ENCODE measurements at regions not wholly inside any gene's neighbourhood (a gene's known extent, or its start where the extent isn't known, plus 50 kb on each side); places are given as distances from the start of the nearest gene placed in this dataset.
A peak's percentile ranks its signal among the peaks of the same experiment; 100 is the strongest.

DNA sequence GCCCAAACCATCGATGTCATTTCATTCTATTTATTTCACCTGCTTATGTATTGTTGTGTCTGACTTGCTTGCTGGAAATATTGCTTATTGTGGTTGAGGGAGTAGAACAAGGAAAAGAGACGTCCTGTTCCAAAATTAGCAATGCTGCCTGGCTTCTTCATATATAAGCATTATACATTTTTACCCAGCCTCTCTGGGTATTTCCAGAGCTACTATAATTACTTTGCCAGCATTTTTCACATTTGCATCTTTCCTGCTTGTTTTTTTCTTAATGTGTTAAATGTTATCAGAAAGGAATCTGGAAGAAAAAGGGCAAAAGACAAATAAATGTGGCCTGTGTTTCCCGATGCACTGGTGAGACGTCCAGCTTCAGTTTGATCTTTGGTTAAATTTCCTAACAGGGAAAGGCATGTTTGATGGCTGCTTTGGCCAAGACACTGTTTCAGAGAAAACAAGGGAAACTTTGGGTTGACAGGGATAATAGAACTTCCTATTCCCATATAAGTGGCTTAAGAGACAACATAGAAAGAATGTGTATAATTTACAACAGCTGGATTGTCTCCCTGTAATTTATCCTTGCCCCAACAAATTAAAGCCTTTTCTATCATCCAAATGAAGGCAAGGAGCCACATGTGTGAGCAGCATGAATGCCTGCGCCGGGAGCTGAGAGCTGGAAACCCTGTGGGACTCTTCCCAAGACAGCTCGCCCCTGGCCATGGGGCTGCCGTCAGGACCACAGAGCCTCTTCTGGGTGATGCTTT lies 671.1 kb upstream of the CELF2 start:
- no peaks in the 10 kb centered on the region for H3K36me3 Mint-ChIP-seq
- H3K9me3 Mint-ChIP-seq: peaks cover 7% of the 10 kb centered on the region
- no peak for ATAC-seq
- H3K4me1 Mint-ChIP-seq: no peaks in the 10 kb centered on the region
- DNase-seq (ENCODE audit: low spot score in 2 of 2): no peak
- no peak overlapping the region for H3K27ac Mint-ChIP-seq
- H3K4me3 Mint-ChIP-seq: no peak overlapping the region

DNA sequence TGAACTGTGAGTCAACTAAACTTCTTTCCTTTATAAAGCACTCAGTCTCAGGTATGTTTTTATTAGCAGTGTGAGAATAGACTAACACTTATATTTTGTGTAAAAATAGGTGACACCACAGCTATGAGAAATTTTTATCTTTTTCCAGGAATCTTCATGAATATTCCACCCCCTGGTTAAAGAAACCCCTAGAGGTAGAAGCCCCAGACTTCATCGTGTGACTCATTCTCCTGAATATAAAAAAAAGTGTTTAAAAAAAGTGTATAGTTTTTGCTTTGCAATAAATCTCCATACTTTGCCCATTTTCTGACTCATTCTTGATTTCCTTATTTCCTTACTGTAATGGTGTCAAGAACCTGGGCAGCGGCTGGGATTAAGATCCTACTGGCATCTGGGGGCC lies 667.6 kb upstream of the CELF2 start:
- H3K4me1 Mint-ChIP-seq: no peaks in the 10 kb centered on the region
- no peaks in the 10 kb centered on the region for H3K36me3 Mint-ChIP-seq
- no peak for ATAC-seq
- H3K27ac Mint-ChIP-seq: no peak overlapping the region
- no peak for DNase-seq (ENCODE audit: low spot score in 2 of 2)
- no peaks in the 10 kb centered on the region for H3K9me3 Mint-ChIP-seq
- H3K4me3 Mint-ChIP-seq: no peak overlapping the region

DNA sequence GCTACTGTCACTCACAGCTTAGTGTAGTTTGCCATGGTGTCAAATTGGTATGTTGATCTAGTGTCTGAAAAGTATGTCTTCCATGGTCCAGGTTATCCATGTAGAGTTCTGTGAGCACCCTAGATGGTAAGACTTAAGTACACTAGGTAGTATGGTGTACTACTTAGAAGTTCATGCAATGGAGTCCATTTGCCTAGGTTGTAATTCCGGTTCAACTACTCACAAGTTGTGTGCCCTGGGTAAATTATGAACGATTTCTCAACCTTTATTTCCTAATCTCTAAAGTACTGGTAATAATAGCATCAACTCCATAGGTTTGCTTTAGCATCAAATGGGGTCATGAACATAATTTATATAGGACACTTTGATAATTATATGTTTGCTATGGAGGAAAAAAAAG lies 666.2 kb upstream of the CELF2 start:
- H3K9me3 Mint-ChIP-seq: no peaks in the 10 kb centered on the region
- no peaks in the 10 kb centered on the region for H3K36me3 Mint-ChIP-seq
- DNase-seq (ENCODE audit: low spot score in 2 of 2) (no peak), ATAC-seq (no peak)
- no peak overlapping the region for H3K4me3 Mint-ChIP-seq
- no peak overlapping the region for H3K27ac Mint-ChIP-seq
- H3K4me1 Mint-ChIP-seq: no peaks in the 10 kb centered on the region

DNA sequence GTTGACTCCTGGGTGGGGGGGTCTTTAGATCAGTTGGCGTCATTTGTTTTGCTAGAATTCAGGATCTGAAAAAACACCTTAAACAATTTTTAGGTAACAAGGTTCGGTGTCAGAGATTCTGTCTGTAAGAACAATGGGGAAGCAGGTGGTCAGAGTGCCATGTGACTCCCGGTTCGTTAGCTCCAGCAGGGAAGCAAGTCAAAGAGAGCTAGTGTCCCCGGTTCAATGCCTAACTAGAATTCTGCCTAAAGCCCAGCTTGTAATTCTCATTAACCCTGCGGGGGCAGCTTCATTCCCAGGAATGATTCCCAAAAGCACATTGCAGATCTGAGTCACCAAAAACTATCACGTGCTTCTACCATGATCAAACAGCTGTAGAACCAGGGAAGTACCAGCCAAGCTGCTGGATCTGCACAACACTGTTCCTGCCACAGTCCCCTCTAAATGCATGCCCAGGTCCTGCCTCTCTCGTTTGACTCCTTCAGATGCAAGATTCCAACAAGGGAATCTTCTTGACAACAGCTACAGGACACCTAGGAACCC lies 664.3 kb upstream of the CELF2 start:
- Mint-ChIP-seq H3K4me3 (no peak overlapping the region), H3K4me1 (no peaks in the 10 kb centered on the region), H3K27ac (no peak overlapping the region), H3K9me3 (no peaks in the 10 kb centered on the region), H3K36me3 (no peaks in the 10 kb centered on the region)
- ATAC-seq (no peak), DNase-seq (ENCODE audit: low spot score in 2 of 2) (no peak)

DNA sequence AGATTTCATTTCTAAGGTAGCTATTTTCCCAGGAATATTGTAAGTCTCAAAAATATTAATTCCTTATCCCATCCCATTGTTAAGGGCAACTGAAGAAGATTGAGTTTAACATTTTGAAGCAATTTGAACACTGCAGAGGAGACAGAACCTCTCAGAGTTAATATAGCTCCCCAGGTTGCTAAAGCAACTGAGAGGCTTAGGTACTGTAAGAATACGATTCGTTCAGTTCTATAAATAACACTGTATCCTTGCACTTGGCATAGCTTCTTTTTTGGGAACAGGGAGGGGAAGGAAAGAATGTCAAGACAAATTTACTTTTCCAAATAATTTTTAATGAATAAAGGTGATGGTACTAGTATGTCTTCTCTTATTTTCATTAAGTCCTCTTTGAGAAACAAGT lies 658.4 kb upstream of the CELF2 start:
- H3K36me3 Mint-ChIP-seq: no peaks in the 10 kb centered on the region
- ATAC-seq (no peak), DNase-seq (ENCODE audit: low spot score in 2 of 2) (no peak)
- H3K27ac Mint-ChIP-seq: no peak overlapping the region
- no peaks in the 10 kb centered on the region for H3K4me1 Mint-ChIP-seq
- H3K9me3 Mint-ChIP-seq: peaks cover 3% of the 10 kb centered on the region
- H3K4me3 Mint-ChIP-seq: no peak overlapping the region

DNA sequence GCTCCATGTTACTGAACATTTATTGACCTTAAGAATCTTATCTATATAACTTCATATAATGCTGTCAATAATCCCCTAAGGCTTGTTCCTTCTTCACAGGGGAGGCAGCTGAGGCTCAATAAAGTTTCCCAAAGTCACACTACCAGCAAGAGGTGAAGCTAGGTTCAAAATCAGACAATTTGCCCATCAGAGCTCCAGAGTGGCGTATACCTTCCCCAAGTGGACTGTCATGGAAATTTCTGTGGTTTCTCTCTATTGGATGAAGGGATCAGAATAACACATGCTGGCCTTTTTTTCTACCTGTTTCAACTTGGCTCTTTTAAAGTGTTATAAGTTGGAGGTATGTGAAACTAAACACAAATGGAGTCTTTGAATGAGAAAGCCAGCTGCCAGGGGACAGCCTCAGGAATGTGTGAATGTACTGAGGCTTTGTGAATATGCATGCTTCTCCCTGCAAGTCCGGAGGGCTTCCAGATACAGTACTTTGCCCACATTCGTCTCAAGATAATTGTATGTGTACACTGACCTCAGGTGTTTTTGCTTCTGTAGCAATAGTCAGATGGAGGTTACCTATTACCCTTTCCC lies 656.3 kb upstream of the CELF2 start:
- no peaks in the 10 kb centered on the region for H3K36me3 Mint-ChIP-seq

DNA sequence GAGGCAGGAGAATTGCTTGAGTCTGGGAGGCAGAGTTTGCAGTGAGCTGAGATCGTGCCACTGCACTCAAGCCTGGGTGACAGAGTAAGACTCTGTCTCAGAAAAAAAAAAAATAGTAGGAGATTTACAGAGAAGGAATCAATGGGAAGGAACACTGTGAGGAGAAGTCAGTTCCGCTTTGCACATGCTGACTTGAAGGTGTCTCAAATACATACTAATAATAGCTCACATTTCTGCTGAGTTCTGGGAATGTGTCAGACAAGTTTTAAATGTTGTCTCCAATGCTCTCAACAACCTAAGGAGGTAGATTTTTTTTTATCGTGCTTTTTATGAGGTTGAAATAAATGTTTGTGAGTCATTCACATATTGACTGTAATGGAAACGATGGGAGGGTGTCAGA lies 654.9 kb upstream of the CELF2 start:
- Mint-ChIP-seq H3K9me3 (peaks cover 3% of the 10 kb centered on the region), H3K4me1 (no peaks in the 10 kb centered on the region), H3K4me3 (no peak overlapping the region), H3K36me3 (no peaks in the 10 kb centered on the region), H3K27ac (no peak overlapping the region)
- ATAC-seq: no peak
- no peak for DNase-seq (ENCODE audit: low spot score in 2 of 2)

More for the DNA sequence above, 656.3 kb upstream of the CELF2 start:
- Mint-ChIP-seq H3K4me1 (no peaks in the 10 kb centered on the region), H3K9me3 (peaks cover 3% of the 10 kb centered on the region), H3K27ac (no peak overlapping the region), H3K4me3 (no peak overlapping the region)
- DNase-seq (ENCODE audit: low spot score in 2 of 2): no peak
- no peak for ATAC-seq

DNA sequence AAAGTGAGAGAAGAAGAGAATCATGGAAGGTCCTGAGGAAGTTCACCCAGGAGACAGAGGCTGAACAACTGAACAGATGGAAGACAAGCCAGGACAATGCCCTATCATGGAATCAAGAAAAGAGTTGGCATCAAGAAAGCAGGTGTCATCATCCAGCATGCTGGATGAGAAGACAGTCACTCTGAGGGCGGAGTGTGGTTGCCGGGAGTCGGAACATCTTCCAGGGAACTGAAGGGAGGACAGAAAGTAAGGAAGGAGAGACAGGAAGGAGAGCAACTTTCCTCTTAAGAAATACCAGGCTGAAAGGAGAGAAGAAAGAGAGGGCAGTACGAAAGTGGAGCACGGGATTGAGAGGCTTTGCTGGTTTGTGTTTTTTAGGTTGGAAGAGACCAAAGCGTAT lies 654.5 kb upstream of the CELF2 start:
- H3K9me3 Mint-ChIP-seq: peaks cover 3% of the 10 kb centered on the region
- no peak for DNase-seq (ENCODE audit: low spot score in 2 of 2)
- no peak overlapping the region for H3K4me3 Mint-ChIP-seq
- ATAC-seq: no peak
- no peaks in the 10 kb centered on the region for H3K4me1 Mint-ChIP-seq
- no peaks in the 10 kb centered on the region for H3K36me3 Mint-ChIP-seq
- H3K27ac Mint-ChIP-seq: no peak overlapping the region

DNA sequence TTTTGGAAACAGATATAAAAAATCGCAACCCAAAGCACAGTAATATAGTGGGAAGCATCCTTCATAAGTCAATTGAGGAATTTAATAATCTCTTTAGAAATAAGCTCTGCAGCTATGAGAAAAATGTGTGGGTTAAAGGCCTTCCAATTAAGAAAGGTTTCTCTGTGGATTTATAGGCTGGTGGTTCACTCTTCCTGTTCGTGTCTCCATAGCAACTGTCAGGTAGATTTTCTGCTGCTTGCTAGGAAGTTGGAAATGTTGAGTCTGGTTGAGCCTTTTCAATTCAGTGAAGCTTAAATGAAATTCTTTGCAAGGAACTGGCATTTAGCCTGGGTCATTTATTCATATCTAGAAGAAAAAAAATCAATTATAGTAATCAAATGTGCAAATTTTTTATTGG lies 652.8 kb upstream of the CELF2 start:
- Mint-ChIP-seq H3K9me3 (peaks cover 3% of the 10 kb centered on the region), H3K36me3 (no peaks in the 10 kb centered on the region), H3K27ac (no peak overlapping the region), H3K4me1 (no peaks in the 10 kb centered on the region), H3K4me3 (no peak overlapping the region)
- no peak for ATAC-seq
- DNase-seq (ENCODE audit: low spot score in 2 of 2): no peak

DNA sequence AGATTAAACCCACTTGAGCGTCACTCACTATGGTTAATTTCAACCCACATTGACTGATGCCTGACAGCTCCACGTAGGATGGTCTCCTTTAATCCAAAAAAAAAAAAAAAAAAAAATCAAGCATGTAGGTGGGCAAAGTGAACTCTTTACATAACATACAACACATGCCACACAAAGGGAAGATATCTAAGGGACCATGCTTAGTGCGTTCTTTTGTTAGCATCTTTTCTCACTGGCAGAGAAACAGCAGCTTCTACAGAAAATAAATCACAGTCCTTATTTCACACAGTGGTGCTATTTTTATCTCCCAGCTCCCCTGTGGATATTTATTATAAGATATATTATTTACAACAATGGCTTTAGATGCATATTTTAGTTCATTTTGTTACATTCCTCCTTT lies 652.0 kb upstream of the CELF2 start:
- no peaks in the 10 kb centered on the region for H3K4me1 Mint-ChIP-seq
- DNase-seq (ENCODE audit: low spot score in 2 of 2): no peak
- no peaks in the 10 kb centered on the region for H3K36me3 Mint-ChIP-seq
- H3K9me3 Mint-ChIP-seq: peaks cover 3% of the 10 kb centered on the region
- no peak for ATAC-seq
- H3K27ac Mint-ChIP-seq: no peak overlapping the region
- H3K4me3 Mint-ChIP-seq: no peak overlapping the region

DNA sequence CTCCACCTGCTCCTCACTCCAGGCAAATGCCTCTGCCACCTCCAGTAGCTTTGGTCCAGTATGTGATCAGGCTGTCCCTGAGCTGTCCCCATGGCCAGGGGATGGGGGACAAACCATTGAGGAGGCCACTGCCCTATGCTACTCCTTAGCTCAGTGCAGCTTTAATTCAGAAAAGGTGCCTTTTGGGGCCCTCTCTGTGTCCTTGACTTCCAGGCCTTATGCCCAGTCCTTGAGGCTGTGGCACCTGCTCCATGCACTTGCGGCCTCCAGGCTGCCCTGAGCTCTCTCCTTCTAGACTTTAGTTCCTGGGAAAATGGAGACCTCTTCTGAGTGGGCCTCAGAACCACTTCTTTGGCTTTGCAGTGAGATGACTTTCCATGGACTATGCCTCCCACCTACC lies 650.8 kb upstream of the CELF2 start:
- ATAC-seq (peak; percentile 50), DNase-seq (ENCODE audit: low spot score in 2 of 2) (no peak)
- Mint-ChIP-seq H3K4me1 (no peaks in the 10 kb centered on the region), H3K27ac (no peak overlapping the region), H3K9me3 (peaks cover 3% of the 10 kb centered on the region), H3K36me3 (no peaks in the 10 kb centered on the region), H3K4me3 (no peak overlapping the region)

DNA sequence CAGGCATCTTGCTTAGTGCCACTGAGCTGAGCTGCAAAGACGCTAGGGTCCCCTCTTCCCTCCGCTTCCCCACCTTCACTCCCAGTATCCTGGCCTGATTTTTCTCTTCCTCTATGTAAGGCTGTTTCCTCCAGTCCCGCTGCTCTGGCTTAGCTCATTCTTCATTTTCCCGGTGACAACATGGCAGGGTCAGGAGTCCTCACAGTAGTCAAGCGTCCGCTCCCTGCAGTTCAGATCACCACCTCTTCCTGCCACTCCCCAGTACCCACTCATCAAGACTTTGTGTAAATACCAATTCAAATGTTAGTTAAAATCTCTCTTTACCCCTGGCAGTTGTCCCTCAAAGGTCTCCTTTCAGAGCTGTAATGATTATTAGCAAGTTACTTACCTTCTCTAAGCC lies 650.4 kb upstream of the CELF2 start:
- H3K36me3 Mint-ChIP-seq: no peaks in the 10 kb centered on the region
- H3K9me3 Mint-ChIP-seq: peaks cover 3% of the 10 kb centered on the region
- H3K4me3 Mint-ChIP-seq: no peak overlapping the region
- peak; percentile 37 for ATAC-seq
- H3K27ac Mint-ChIP-seq: no peak overlapping the region
- no peaks in the 10 kb centered on the region for H3K4me1 Mint-ChIP-seq
- no peak for DNase-seq (ENCODE audit: low spot score in 2 of 2)

DNA sequence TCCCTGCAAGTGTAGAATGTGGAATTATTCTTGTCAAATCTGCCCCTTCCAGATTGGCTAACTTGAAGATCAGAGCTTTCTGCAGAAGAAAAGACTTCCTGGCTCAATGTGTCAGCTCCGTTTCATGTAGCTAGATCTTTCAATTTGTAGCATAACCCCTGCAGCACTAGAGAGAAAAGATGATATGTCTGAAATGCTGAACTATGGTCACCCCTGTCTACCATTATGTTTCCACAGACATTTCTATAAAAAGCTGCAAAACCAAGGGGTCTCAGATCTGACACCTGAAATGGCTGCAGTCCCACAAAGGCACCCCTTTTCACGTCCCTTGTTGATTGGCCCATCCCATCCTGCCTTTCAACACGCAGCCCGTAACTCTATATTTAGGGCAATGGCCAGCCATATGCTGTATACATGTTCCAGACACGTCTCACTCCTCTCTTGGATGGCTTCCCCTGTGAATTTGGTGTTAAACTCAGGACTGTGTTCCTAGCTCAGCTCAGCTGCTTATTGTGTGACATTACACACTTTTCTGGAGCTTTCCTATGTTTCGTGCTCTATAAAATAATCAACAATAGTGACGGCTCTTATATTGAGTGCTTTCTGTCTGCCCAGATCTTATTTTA lies 648.6 kb upstream of the CELF2 start:
- ATAC-seq (no peak), DNase-seq (ENCODE audit: low spot score in 2 of 2) (no peak)
- no peak overlapping the region for H3K4me3 Mint-ChIP-seq
- no peaks in the 10 kb centered on the region for H3K4me1 Mint-ChIP-seq
- peaks cover 5% of the 10 kb centered on the region for H3K9me3 Mint-ChIP-seq
- H3K36me3 Mint-ChIP-seq: no peaks in the 10 kb centered on the region
- no peak overlapping the region for H3K27ac Mint-ChIP-seq

DNA sequence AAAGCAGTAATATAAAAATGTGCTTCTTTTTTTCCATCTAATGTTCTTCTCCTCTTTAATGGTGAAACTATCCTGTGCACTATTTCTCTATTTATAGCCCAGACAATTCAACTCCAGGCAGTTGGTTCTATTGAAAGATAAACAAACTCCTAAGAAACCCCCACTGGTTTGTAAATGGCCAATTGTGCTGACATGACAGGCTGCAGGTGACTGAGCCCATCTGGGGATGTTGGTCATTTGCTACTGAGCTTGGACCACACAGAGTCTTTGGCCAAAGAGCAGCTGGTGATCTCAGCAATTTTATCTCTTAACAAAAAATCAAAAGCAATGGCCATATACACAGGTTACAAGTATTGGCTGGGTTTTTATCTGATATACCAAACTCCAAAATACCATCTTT lies 631.8 kb upstream of the CELF2 start:
- ATAC-seq: no peak
- no peak overlapping the region for H3K27ac Mint-ChIP-seq
- peaks cover 3% of the 10 kb centered on the region for H3K9me3 Mint-ChIP-seq
- H3K4me3 Mint-ChIP-seq: no peak overlapping the region
- DNase-seq (ENCODE audit: low spot score in 2 of 2): no peak
- no peaks in the 10 kb centered on the region for H3K4me1 Mint-ChIP-seq
- no peaks in the 10 kb centered on the region for H3K36me3 Mint-ChIP-seq

DNA sequence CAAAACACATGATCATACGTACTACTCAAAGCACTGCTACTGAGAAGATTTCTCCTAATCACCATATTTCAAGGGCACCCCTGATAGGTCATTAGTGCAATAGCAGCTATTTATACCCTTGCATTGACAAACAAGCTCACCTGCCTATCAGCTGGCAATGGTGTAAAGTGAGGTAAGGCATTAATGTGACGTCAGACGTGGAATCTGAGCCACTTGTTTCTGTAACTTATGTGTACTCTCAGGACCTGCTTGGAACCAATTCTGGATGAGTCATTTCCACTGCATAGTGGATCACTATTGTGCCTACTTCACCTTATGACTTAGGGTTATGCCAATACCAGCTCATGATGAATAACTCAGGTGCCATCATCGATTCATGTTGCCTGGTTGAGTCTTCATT lies 628.5 kb upstream of the CELF2 start:
- Mint-ChIP-seq H3K36me3 (no peaks in the 10 kb centered on the region), H3K27ac (no peak overlapping the region), H3K4me1 (no peaks in the 10 kb centered on the region), H3K9me3 (no peaks in the 10 kb centered on the region), H3K4me3 (no peak overlapping the region)
- ATAC-seq (no peak), DNase-seq (ENCODE audit: low spot score in 2 of 2) (no peak)

DNA sequence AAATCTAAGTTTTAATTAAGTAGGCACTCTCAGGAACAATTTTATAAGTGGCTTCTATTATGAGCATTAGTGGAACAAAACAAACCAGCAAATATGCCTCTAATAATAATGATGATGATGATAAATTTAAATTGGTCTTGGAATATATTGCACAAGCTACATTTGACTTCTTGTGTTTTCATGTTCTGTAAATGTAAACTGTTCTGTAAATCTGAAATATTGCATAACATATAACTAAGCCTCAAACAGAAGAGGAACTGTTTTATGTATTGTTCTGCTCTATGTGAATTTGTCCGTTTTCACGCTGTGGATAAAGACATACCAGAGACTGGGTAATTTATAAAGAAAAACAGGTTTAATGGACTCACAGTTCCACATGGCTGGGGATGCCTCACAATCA lies 625.2 kb upstream of the CELF2 start:
- ATAC-seq (no peak), DNase-seq (ENCODE audit: low spot score in 2 of 2) (no peak)
- Mint-ChIP-seq H3K36me3 (no peaks in the 10 kb centered on the region), H3K9me3 (no peaks in the 10 kb centered on the region), H3K4me3 (no peak overlapping the region), H3K27ac (no peak overlapping the region), H3K4me1 (no peaks in the 10 kb centered on the region)

All from stimulated activated effector memory CD8-positive, alpha-beta T cell treated with anti-CD3 and anti-CD28 coated beads, Interleukin-12 subunit alpha, Interleukin-12 subunit beta, amount 100 ng/mL, for 72 hours (primary cell).